Endothelial cell of umbilical vein (primary cell): ENCODE measurements at regions not wholly inside any gene's neighbourhood (a gene's known extent, or its start where the extent isn't known, plus 50 kb on each side); places are given as distances from the start of the nearest gene placed in this dataset.

Source experiments
- BruUV-seq: library from RNA; stranded (reverse); fragments of 400-500 nt; replicated peaks from 2 replicates; lab custom pipeline; 2021; lab: Mats Ljungman, UMichigan
- CTCF ChIA-PET: fragments of 300-600, 350-600 bp; sonication (Branson Sonifier 250); formaldehyde crosslinking; loops from one replicate; lab custom pipeline; 2021; ENCODE audit warnings: antibody characterized with exemption, inconsistent platforms; lab: Charles Lee
- POLR2A ChIA-PET: fragments of 300-600, 350-600 bp; sonication (Branson Sonifier 250); formaldehyde crosslinking; loops from one replicate; lab custom pipeline; 2021; ENCODE audit warnings: antibody characterized with exemption, inconsistent platforms; lab: Charles Lee
- DNase-seq: peaks from one replicate; pipeline ENCODE4 v3.0.0-alpha.2; 2011; ENCODE audit warnings: low read depth, low spot score
- FAIRE-seq: peaks from 2 replicates; lab custom pipeline; 2011; peaks lifted over from hg19 to GRCh38; lab: Jason Lieb, UNC
- H2AFZ ChIP-seq: 2 replicates; pipeline ENCODE4 v1.6.0; 2012; ENCODE audit warnings: low read depth, low read length, control low read depth, inconsistent platforms
- H3K27ac ChIP-seq: 2 replicates; pipeline ENCODE4 v1.5.1; 2011; ENCODE audit warnings: low read depth, mild to moderate bottlenecking, control low read depth, low read length, moderate library complexity; ENCODE audit not compliant: insufficient read depth
- H3K27me3 ChIP-seq, 2 experiments: 2 replicates each; pipeline versions ENCODE4 v1.6.0 to v1.6.1; 2011; ENCODE audit warnings: low read length in 2 of 2, mixed read lengths in 1 of 2; ENCODE audit not compliant: control insufficient read depth in 2 of 2, insufficient read depth in 2 of 2
- H3K36me3 ChIP-seq, 2 experiments: 2 replicates in 1 of 2; 3 replicates in 1 of 2; pipeline ENCODE4 v1.5.1; 2011; ENCODE audit warnings: low read length in 2 of 2, mild to moderate bottlenecking in 1 of 2, moderate library complexity in 1 of 2; ENCODE audit not compliant: control insufficient read depth in 2 of 2, insufficient read depth in 2 of 2; ENCODE audit errors: extremely low read depth in 1 of 2
- H3K4me1 ChIP-seq: 3 replicates; pipeline ENCODE4 v1.5.1; 2011; ENCODE audit warnings: mild to moderate bottlenecking, low read length; ENCODE audit not compliant: control insufficient read depth, insufficient read depth; ENCODE audit errors: extremely low read depth
- H3K4me2 ChIP-seq: 2 replicates; pipeline ENCODE4 v1.6.1; 2011; ENCODE audit warnings: low read length, control low read depth, mixed read lengths; ENCODE audit not compliant: insufficient read depth
- H3K4me3 ChIP-seq, 3 experiments: fragments of 200-600 bp in 1 of 3; sonication (generic), shearing (Covaris generic) in 1 of 3; replicated peaks in 1 of 3; 2 replicates each; pipeline ENCODE4 v1.5.1; 2011 to 2016; ENCODE audit warnings: control low read depth in 3 of 3, low read length in 3 of 3, mild to moderate bottlenecking in 2 of 3, inconsistent platforms in 1 of 3, low read depth in 1 of 3, moderate library complexity in 1 of 3; ENCODE audit not compliant: insufficient read depth in 1 of 3
- H3K79me2 ChIP-seq: 2 replicates; pipeline ENCODE4 v1.6.0; 2012; ENCODE audit warnings: low read length, inconsistent platforms; ENCODE audit not compliant: control insufficient read depth, insufficient read depth
- H3K9ac ChIP-seq: replicated peaks from 2 replicates; pipeline ENCODE3; 2011; ENCODE audit warnings: low read length, control low read depth; ENCODE audit not compliant: insufficient read depth; ENCODE audit errors: extremely low read depth
- H3K9me1 ChIP-seq: replicated peaks from 3 replicates; pipeline ENCODE4 v1.6.0; 2011; ENCODE audit warnings: mild to moderate bottlenecking, low read length; ENCODE audit not compliant: control insufficient read depth, insufficient read depth; ENCODE audit errors: extremely low read depth
- H3K9me3 ChIP-seq: replicated peaks from 2 replicates; pipeline ENCODE4 v1.5.1; 2012; ENCODE audit warnings: low read length, inconsistent platforms; ENCODE audit not compliant: control insufficient read depth, insufficient read depth
- H4K20me1 ChIP-seq: replicated peaks from 2 replicates; pipeline ENCODE3; 2011; ENCODE audit warnings: mild to moderate bottlenecking, low read length; ENCODE audit not compliant: control insufficient read depth, insufficient read depth; ENCODE audit errors: extremely low read depth
- CTCF ChIP-seq, 2 donors: IDR thresholded peaks; 1 replicate in 1 of 2; 2 replicates in 1 of 2; pipeline ENCODE4 v1.5.1; 2011; ENCODE audit warnings: low read length in 2 of 2, mild to moderate bottlenecking in 2 of 2, moderate library complexity in 2 of 2, control low read depth in 1 of 2, inconsistent platforms in 1 of 2, low read depth in 1 of 2; ENCODE audit not compliant: insufficient read depth in 1 of 2; ENCODE audit errors: extremely low read depth in 1 of 2
- EZH2 ChIP-seq: IDR thresholded peaks from 2 replicates; pipeline ENCODE4 v1.6.1; 2012; ENCODE audit warnings: borderline replicate concordance, low read depth, mild to moderate bottlenecking, moderate library complexity, low read length, inconsistent platforms; ENCODE audit not compliant: severe bottlenecking
- FOS ChIP-seq: IDR thresholded peaks from 2 replicates; pipeline ENCODE4 v1.6.1; 2011; ENCODE audit warnings: mild to moderate bottlenecking, low read length, moderate library complexity, borderline replicate concordance; ENCODE audit not compliant: insufficient read depth
- GATA2 ChIP-seq: IDR thresholded peaks from 2 replicates; pipeline ENCODE4 v1.7.0; 2011; ENCODE audit warnings: low read depth, mild to moderate bottlenecking, moderate library complexity, mixed read lengths, low read length; ENCODE audit not compliant: insufficient read length, insufficient read depth
- JUN ChIP-seq: IDR thresholded peaks from 2 replicates; pipeline ENCODE4 v1.6.1; 2011; ENCODE audit warnings: borderline replicate concordance, low read depth; ENCODE audit not compliant: insufficient read length, insufficient read depth
- MYC ChIP-seq: IDR thresholded peaks from one replicate; pipeline ENCODE4 v1.6.1; 2011; ENCODE audit warnings: mild to moderate bottlenecking, low read depth, low read length
- POLR2A ChIP-seq: IDR thresholded peaks from 2 replicates; pipeline ENCODE4 v1.6.1; 2012; ENCODE audit warnings: low read depth, mild to moderate bottlenecking, control low read depth, low read length
- POLR2AphosphoS5 ChIP-seq: IDR thresholded peaks from 2 replicates; pipeline ENCODE4 v1.6.1; 2012; ENCODE audit warnings: low read depth, mild to moderate bottlenecking, control low read depth, low read length, moderate library complexity; ENCODE audit not compliant: insufficient read depth
- dilution Hi-C: fragments of 300-500 bp; cut with MboI; formaldehyde crosslinking; loops from one replicate; pipeline ENCODE4 v1.15.0; 2019; ENCODE audit warnings: low sequenced_read_pairs; ENCODE audit not compliant: extremely low pct_ligation_motif_present
- intact Hi-C: fragments of 100-400 bp; cut with micrococcal nuclease; formaldehyde crosslinking; loops from one replicate; pipeline ENCODE4 v1.10.0; 2022

DNA sequence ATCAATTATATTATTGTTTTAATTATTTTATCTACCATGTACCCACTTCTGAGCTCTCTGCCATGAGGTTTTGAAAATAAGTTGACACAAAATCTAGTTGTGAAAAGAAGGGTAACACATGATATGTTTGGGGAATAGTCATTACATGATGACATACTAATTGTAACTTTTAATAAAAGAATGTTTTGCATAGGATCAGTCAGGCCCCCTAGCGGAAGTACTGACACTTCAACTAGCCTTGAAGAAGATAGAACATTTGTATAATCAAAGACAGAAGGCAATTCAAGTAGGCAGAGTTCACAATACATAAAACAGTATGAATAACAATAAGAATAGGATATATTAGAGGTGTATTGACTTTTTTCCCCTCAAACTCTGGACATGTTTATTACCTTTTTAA, 1191.0 kb upstream of the AGA start:
- CTCF ChIA-PET, result no interaction called here
- dilution Hi-C loops, result no loop called here
- TF ChIP-seq FOS (no peak), POLR2AphosphoS5 (no peak), MYC (no peak), CTCF (IDR thresholded peaks at IDR 0.05; ENCODE audit: extremely low read depth in 1 of 2, insufficient read depth in 1 of 2, low read depth in 1 of 2, low read length in 2 of 2) (no peak)

GRCh38 chr4:178664621-178665020, 1222.4 kb upstream of the AGA start:
- no peak overlapping the region for H3K9ac ChIP-seq
- intact Hi-C loops, result no loop called here
- no peaks in the 10 kb centered on the region for H3K36me3 ChIP-seq
- no peaks in the 10 kb centered on the region for H3K79me2 ChIP-seq
- H3K9me1 ChIP-seq, result no peaks in the 10 kb centered on the region
- FAIRE-seq, result no peak
- H2AFZ ChIP-seq, result no peak overlapping the region
- TF ChIP-seq EZH2 (no peak), GATA2 (no peak), POLR2AphosphoS5 (no peak), POLR2A (no peak), JUN (no peak)
- no peaks in the 10 kb centered on the region for H3K27me3 ChIP-seq
- DNase-seq, result no peak
- H3K4me1 ChIP-seq, result no peaks in the 10 kb centered on the region
- peaks cover 1% of the 10 kb centered on the region for H3K9me3 ChIP-seq
- no peak overlapping the region for H3K4me3 ChIP-seq
- dilution Hi-C loops, result no loop called here
- POLR2A ChIA-PET, result no interaction called here
- no peak overlapping the region for H3K27ac ChIP-seq
- H3K4me2 ChIP-seq, result no peak overlapping the region
- no peaks in the 10 kb centered on the region for H4K20me1 ChIP-seq
- CTCF ChIA-PET, result no interaction called here
- no TSS peak for BruUV-seq

More for the DNA sequence above, 1191.0 kb upstream of the AGA start:
- Histone ChIP-seq H4K20me1 (no peaks in the 10 kb centered on the region), H3K4me2 (no peak overlapping the region), H3K27me3 (no peaks in the 10 kb centered on the region), H3K4me1 (no peaks in the 10 kb centered on the region), H3K79me2 (no peaks in the 10 kb centered on the region), H3K9ac (no peak overlapping the region), H3K27ac (no peak overlapping the region), H3K9me1 (no peaks in the 10 kb centered on the region), H3K9me3 (peaks cover 3% of the 10 kb centered on the region), H3K36me3 (no peaks in the 10 kb centered on the region), H2AFZ (no peak overlapping the region), H3K4me3 (no peak overlapping the region)
- intact Hi-C loops, result no loop called here
- no peak for FAIRE-seq
- no peak for DNase-seq
- POLR2A ChIA-PET, result no interaction called here
- BruUV-seq, result no TSS peak
